Upper lobe of left lung (tissue), 6 donors: ENCODE measurements at regions not wholly inside any gene's neighbourhood (a gene's known extent, or its start where the extent isn't known, plus 50 kb on each side); places are given as distances from the start of the nearest gene placed in this dataset.

Experiments used
- ATAC-seq, 2 donors: fragments of 200-7000 bp; cut with Tn5 transposase; one replicate each; pipeline ENCODE4 v1.9.1; 2022; ENCODE audit warnings: mild to moderate bottlenecking in 2 of 2, moderate library complexity in 2 of 2; ENCODE audit not compliant: low FRiP score in 2 of 2
- DNase-seq, 2 donors: peaks; one replicate each; pipeline ENCODE4 v3.0.0-alpha.2; 2019 to 2020
- H3K27ac ChIP-seq, 4 donors: fragments of 200-600 bp; sonication (generic); one replicate each; pipeline ENCODE4 v1.5.1; 2016 to 2019
- H3K27me3 ChIP-seq, 4 donors: fragments of 200-600 bp; sonication (generic); one replicate each; pipeline ENCODE4 v1.5.1; 2017 to 2019
- H3K36me3 ChIP-seq, 4 donors: fragments of 200-600 bp; sonication (generic); one replicate each; pipeline ENCODE4 v1.5.1; 2016 to 2019
- H3K4me1 ChIP-seq, 4 donors: fragments of 200-600 bp; sonication (generic); one replicate each; pipeline ENCODE4 v1.5.1; 2018 to 2019
- H3K4me3 ChIP-seq, 4 donors: fragments of 200-600 bp; sonication (generic); one replicate each; pipeline ENCODE4 v1.5.1; 2017 to 2019; ENCODE audit warnings: mild to moderate bottlenecking in 2 of 4, moderate library complexity in 1 of 4
- H3K9me3 ChIP-seq, 4 donors: fragments of 200-600 bp; sonication (generic); one replicate each; pipeline ENCODE4 v1.5.1; 2018 to 2019
- EP300 ChIP-seq, 4 donors: sonication (generic); formaldehyde crosslinking; IDR thresholded peaks; one replicate each; pipeline ENCODE4 v1.5.1; 2017; ENCODE audit warnings: antibody characterized with exemption in 4 of 4, control low read depth in 2 of 4
- POLR2A ChIP-seq, 4 donors: fragments of 450-650 bp; IDR thresholded peaks; one replicate each; pipeline ENCODE4 v1.5.1; 2016 to 2017; ENCODE audit warnings: antibody characterized with exemption in 4 of 4, mild to moderate bottlenecking in 2 of 4
- POLR2AphosphoS5 ChIP-seq, 2 donors: sonication (generic); formaldehyde crosslinking; IDR thresholded peaks; one replicate each; pipeline ENCODE4 v1.5.1; 2017; ENCODE audit warnings: antibody characterized with exemption in 2 of 2
- WGBS, 2 donors: methylation state at CpG; one replicate each; pipeline ENCODE4 v1.1.5; 2017 to 2018; 5-methylcytosine and 5-hydroxymethylcytosine counted together
- TF ChIP-seq, protein P1 (sequence below), 6 experiments: fragments of 450-650 bp in 4 of 6; fragments of 200-600 bp in 2 of 6; sonication (generic) in 2 of 6; IDR thresholded peaks; one replicate each; pipeline ENCODE4 v1.5.1; 2016 to 2019; ENCODE audit warnings: antibody characterized with exemption in 6 of 6
- donor health status: DM: no; HTN: no; CAD: no; lungs with moderate emphysema.
- donor health status: DM: no; HTN: yes; CAD: no; lungs with severe emphysema.

DNA sequence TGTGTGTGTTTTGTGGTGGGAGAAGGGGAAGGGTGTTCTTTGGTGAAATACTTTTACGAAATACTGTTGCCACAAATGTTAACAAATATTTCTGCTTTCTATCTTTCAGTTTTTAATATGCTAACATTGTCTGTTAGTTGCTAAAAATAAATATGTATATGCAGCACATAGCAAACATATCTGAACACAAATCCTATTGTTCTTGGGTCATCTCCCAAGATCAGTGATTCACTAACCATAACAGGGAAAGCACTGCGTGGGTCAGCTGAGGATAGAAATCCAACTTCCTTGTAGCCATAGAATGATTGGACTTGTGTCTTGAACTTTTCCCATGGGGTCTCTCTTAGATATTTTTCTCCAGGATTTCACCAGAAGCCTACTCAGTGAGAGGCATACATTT, 250.3 kb upstream of the FAM47A start:
- Histone ChIP-seq H3K27me3 (no peaks in the 10 kb centered on the region), H3K4me1 (no peaks in the 10 kb centered on the region), H3K4me3 (no peak overlapping the region), H3K27ac (no peak overlapping the region), H3K36me3 (no peaks in the 10 kb centered on the region), H3K9me3 (no peaks in the 10 kb centered on the region)
- no peak for TF ChIP-seq EP300 (IDR thresholded peaks at IDR 0.05)
- TF ChIP-seq, protein P1, sequence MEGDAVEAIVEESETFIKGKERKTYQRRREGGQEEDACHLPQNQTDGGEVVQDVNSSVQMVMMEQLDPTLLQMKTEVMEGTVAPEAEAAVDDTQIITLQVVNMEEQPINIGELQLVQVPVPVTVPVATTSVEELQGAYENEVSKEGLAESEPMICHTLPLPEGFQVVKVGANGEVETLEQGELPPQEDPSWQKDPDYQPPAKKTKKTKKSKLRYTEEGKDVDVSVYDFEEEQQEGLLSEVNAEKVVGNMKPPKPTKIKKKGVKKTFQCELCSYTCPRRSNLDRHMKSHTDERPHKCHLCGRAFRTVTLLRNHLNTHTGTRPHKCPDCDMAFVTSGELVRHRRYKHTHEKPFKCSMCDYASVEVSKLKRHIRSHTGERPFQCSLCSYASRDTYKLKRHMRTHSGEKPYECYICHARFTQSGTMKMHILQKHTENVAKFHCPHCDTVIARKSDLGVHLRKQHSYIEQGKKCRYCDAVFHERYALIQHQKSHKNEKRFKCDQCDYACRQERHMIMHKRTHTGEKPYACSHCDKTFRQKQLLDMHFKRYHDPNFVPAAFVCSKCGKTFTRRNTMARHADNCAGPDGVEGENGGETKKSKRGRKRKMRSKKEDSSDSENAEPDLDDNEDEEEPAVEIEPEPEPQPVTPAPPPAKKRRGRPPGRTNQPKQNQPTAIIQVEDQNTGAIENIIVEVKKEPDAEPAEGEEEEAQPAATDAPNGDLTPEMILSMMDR (IDR thresholded peaks at IDR 0.05) = no peak
- TF ChIP-seq POLR2A (IDR thresholded peaks at IDR 0.05) = no peak
- no peak for TF ChIP-seq POLR2AphosphoS5 (IDR thresholded peaks at IDR 0.05)
- ATAC-seq = no peak
- whole genome bisulfite sequencing, 2 donors = 52 to 53% methylated on average over 2 of the region's 2 CpGs
- DNase-seq = no peak

DNA sequence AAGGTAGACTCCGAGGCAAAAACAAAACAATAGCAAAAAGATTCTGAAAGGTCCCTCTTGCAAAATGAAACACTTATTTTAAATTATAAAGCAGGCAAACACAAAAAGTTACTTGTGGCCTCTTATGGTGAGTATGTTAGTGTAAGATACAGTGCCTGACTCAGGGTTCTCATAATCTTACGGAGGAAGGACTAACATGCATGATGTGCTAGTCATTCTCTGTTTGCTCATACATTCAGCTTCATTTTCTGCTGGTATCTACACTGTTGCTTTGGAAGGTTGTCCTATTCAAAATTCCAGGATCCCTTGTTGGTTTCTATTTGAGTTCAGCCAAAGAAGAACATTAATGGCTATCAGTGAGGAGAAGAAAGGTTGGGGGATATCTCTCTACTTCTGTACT, 249.1 kb upstream of the FAM47A start:
- ATAC-seq = no peak
- WGBS, 2 donors = 74 to 91% methylated on average over 2 of the region's 2 CpGs

DNA sequence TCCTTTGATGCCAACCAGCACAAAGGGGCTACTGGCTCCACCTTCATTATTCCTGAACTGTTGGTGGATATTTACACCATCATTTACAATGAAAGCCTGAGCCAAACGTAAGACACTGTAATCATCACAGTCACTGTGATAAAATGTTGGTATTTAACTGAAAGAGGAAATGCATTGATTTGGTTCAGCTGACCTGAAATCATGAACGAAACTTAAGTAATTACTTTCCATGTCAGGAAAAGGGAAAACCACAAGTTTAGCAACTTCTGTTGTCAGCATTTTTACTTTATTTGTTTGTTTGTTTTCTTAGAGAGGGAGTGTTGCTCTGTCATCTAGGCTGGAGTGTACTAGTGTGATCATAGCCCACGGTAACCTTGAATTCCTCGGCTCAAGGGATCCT, 247.8 kb upstream of the FAM47A start:
- Histone ChIP-seq H3K9me3 (no peaks in the 10 kb centered on the region), H3K4me1 (no peaks in the 10 kb centered on the region), H3K27me3 (no peaks in the 10 kb centered on the region), H3K36me3 (no peaks in the 10 kb centered on the region), H3K27ac (no peak overlapping the region), H3K4me3 (no peak overlapping the region)
- ATAC-seq = no peak
- no peak for TF ChIP-seq POLR2AphosphoS5 (IDR thresholded peaks at IDR 0.05)
- TF ChIP-seq, protein P1 (IDR thresholded peaks at IDR 0.05) = no peak
- no peak for TF ChIP-seq POLR2A (IDR thresholded peaks at IDR 0.05)
- no peak for TF ChIP-seq EP300 (IDR thresholded peaks at IDR 0.05)
- WGBS, 2 donors = 52 to 57% methylated on average over 4 of the region's 4 CpGs
- DNase-seq = no peak

More for the DNA sequence above, 249.1 kb upstream of the FAM47A start:
- H3K27me3 ChIP-seq = no peaks in the 10 kb centered on the region
- H3K27ac ChIP-seq = no peak overlapping the region
- no peaks in the 10 kb centered on the region for H3K4me1 ChIP-seq
- no peaks in the 10 kb centered on the region for H3K36me3 ChIP-seq
- TF ChIP-seq POLR2A (IDR thresholded peaks at IDR 0.05) (no peak), POLR2AphosphoS5 (IDR thresholded peaks at IDR 0.05) (no peak), EP300 (IDR thresholded peaks at IDR 0.05) (no peak)
- TF ChIP-seq, protein P1 (IDR thresholded peaks at IDR 0.05) = no peak
- no peaks in the 10 kb centered on the region for H3K9me3 ChIP-seq
- no peak for DNase-seq
- no peak overlapping the region for H3K4me3 ChIP-seq

DNA sequence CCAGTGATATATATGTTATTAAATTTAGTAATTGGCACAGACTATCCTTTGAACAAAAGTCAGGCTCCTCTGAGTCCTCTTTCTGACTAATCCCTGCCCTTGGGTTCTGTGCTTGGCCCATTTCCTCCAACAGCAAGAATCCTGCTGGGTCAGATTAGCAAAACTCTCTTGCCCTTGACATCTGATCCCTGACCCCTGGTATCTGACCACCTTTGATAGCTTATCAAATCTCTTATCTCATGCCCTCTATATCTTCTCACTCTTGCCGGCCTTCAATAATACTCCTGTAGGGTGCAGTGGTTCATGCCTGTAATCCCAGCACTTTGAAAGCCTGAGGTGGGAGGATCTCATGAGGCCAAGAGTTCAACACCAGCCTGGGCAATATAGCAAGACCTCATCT, 245.5 kb upstream of the FAM47A start:
- no peak overlapping the region for H3K4me3 ChIP-seq
- 45 to 83% methylated on average over 1 of the region's 1 CpG for WGBS, 2 donors
- H3K27me3 ChIP-seq = no peaks in the 10 kb centered on the region
- TF ChIP-seq POLR2A (IDR thresholded peaks at IDR 0.05) = no peak
- TF ChIP-seq, protein P1 (IDR thresholded peaks at IDR 0.05) = no peak
- no peak for TF ChIP-seq POLR2AphosphoS5 (IDR thresholded peaks at IDR 0.05)
- TF ChIP-seq EP300 (IDR thresholded peaks at IDR 0.05) = no peak
- no peaks in the 10 kb centered on the region for H3K36me3 ChIP-seq
- no peak for DNase-seq
- ATAC-seq = no peak
- no peaks in the 10 kb centered on the region for H3K9me3 ChIP-seq
- no peaks in the 10 kb centered on the region for H3K4me1 ChIP-seq
- H3K27ac ChIP-seq = no peak overlapping the region

DNA sequence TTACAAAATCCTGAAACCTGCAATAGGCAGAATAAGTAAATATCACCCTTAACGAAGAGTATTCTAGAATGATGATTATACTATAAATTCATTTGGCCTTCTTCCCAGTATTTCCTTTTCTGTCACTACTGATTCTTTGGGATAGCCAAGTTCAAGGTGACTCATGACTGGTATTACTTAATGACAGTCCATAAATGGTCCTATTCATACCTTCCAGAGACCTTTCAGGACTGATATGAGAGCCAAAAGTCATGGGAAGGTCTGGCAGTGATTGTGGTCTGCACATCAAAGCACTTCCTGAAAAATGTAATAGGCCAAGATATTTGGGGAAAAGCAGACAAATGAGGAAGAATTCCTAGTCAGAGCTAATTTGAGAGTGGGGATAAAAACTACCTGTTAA, 239.6 kb upstream of the FAM47A start:
- TF ChIP-seq EP300 (IDR thresholded peaks at IDR 0.05) = no peak
- TF ChIP-seq POLR2AphosphoS5 (IDR thresholded peaks at IDR 0.05) = no peak
- TF ChIP-seq, protein P1 (IDR thresholded peaks at IDR 0.05) = no peak
- TF ChIP-seq POLR2A (IDR thresholded peaks at IDR 0.05) = no peak
- no peak for DNase-seq
- Histone ChIP-seq H3K4me1 (no peaks in the 10 kb centered on the region), H3K27me3 (no peaks in the 10 kb centered on the region), H3K27ac (no peak overlapping the region), H3K36me3 (no peaks in the 10 kb centered on the region), H3K9me3 (no peaks in the 10 kb centered on the region), H3K4me3 (no peak overlapping the region)
- WGBS, 2 donors = 16 to 25% methylated on average over 1 of the region's 1 CpG
- no peak for ATAC-seq
